ENCODE measurements at regions not wholly inside any gene's neighbourhood (a gene's known extent, or its start where the extent isn't known, plus 50 kb on each side); places are given as distances from the start of the nearest gene placed in this dataset.

- ATAC-seq (no peak), FAIRE-seq (no peak), DNase-seq (ENCODE audit: extremely low read depth in 1 of 4, low spot score in 3 of 4) (no peak)
- POLR2A ChIA-PET = no interaction called here
- Histone ChIP-seq H4K20me1 (replicated peaks; ENCODE audit: control insufficient read depth, insufficient read depth, low read length) (no peaks in the 10 kb centered on the region), H3K9ac (ENCODE audit: insufficient read depth in 1 of 2, low read depth in 2 of 2, low read length in 2 of 2) (no peak overlapping the region), H3K4me2 (ENCODE audit: insufficient read depth, low read length) (no peak overlapping the region), H3K9me1 (ENCODE audit: control insufficient read depth, insufficient read depth, low read length) (no peaks in the 10 kb centered on the region), H3K4me1 (replicated peaks in 1 of 2; ENCODE audit: control insufficient read depth in 2 of 2, insufficient read depth in 2 of 2, low read length in 2 of 2) (no peaks in the 10 kb centered on the region), H3K9me3 (replicated peaks; ENCODE audit: control insufficient read depth, insufficient read depth, low read depth, low read length) (no peaks in the 10 kb centered on the region; the same call in 1 of the 2 replicates), H3K79me2 (ENCODE audit: control insufficient read depth, insufficient read depth, low read length) (no peaks in the 10 kb centered on the region), H3K4me3 (no peak overlapping the region), H2AFZ (ENCODE audit: low read depth, low read length) (no peak overlapping the region), H3K36me3 (ENCODE audit: control insufficient read depth, insufficient read depth, low read length) (0 out of 3 replicates have a peak, but pooled peaks cover 3% of the 10 kb centered on the region), H3K27me3 (ENCODE audit: control insufficient read depth in 2 of 2, insufficient read depth in 2 of 2, low read length in 2 of 2) (no peaks in the 10 kb centered on the region), H3K27ac (ENCODE audit: extremely low read depth, low read depth, low read length) (no peak overlapping the region)
- WGBS (ENCODE audit: insufficient coverage, low coverage, missing lambda C conversion rate) = 28% methylated on average over 6 of the region's 6 CpGs
- CTCF ChIA-PET (ENCODE audit: low intra/inter-chr PET ratio) = no interaction called here
- intact Hi-C loops (cut with micrococcal nuclease) (no loop called here), in situ Hi-C loops (cut with MboI) (no loop called here)
- TF ChIP-seq PHTF2 (CRISPR knock-in tag; IDR thresholded peaks at IDR 0.05) (no peak), FOSL1 (tag; conservative IDR thresholded peaks at IDR 0.05) (no peak), CBX1 (IDR thresholded peaks at IDR 0.05; ENCODE audit: low read depth) (no peak), ZNF512 (tag; IDR thresholded peaks at IDR 0.05) (peak; percentile 64; the same call in 1 of the 2 replicates)
- BruUV-seq (replicated peaks) = no TSS peak
Measured at GRCh38 chr4:23163647-23164436, 471.1 kb downstream of the GBA3 start.

All from K562 (cell line).